GM23338 (cell line): ENCODE measurements at regions not wholly inside any gene's neighbourhood (a gene's known extent, or its start where the extent isn't known, plus 50 kb on each side); places are given as distances from the start of the nearest gene placed in this dataset.

Experiments used
- ATAC-seq: fragments of 200-7000 bp; cut with Tn5 transposase; 3 replicates; pipeline ENCODE4 v1.9.1; 2020
- DNase-seq: peaks from one replicate; pipeline ENCODE4 v3.0.0-alpha.2; 2015; ENCODE audit warnings: low spot score
- H2AFZ ChIP-seq: fragments of 200-600 bp; sonication (generic); 2 replicates; pipeline ENCODE4 v1.8.0; 2016; ENCODE audit warnings: antibody characterized with exemption, mild to moderate bottlenecking, moderate library complexity
- H3F3A ChIP-seq: fragments of 200-600 bp; sonication (generic); replicated peaks from 2 replicates; pipeline ENCODE4 v1.8.0; 2017; ENCODE audit warnings: antibody characterized with exemption, mixed run types, low read depth
- H3K27ac ChIP-seq: fragments of 200-600 bp; sonication (generic); 2 replicates; pipeline ENCODE4 v1.6.1; 2016; ENCODE audit warnings: low read depth
- H3K27me3 ChIP-seq: fragments of 200-600 bp; sonication (generic); 2 replicates; pipeline ENCODE4 v1.8.0; 2016; ENCODE audit warnings: mild to moderate bottlenecking, mixed run types, moderate library complexity; ENCODE audit not compliant: insufficient read depth
- H3K36me3 ChIP-seq: fragments of 200-600 bp; sonication (generic); 2 replicates; pipeline ENCODE4 v1.8.0; 2016; ENCODE audit warnings: mild to moderate bottlenecking; ENCODE audit not compliant: insufficient read depth
- H3K4me1 ChIP-seq: fragments of 200-600 bp; sonication (generic); 2 replicates; pipeline ENCODE4 v1.8.0; 2016; ENCODE audit warnings: mild to moderate bottlenecking, moderate library complexity; ENCODE audit not compliant: insufficient read depth
- H3K4me2 ChIP-seq: fragments of 200-600 bp; sonication (generic); 2 replicates; pipeline ENCODE4 v1.7.1; 2017; ENCODE audit warnings: mixed run types
- H3K4me3 ChIP-seq: fragments of 200-600 bp; sonication (generic); 2 replicates; pipeline ENCODE4 v1.6.1; 2016; ENCODE audit warnings: mixed run types
- H3K79me2 ChIP-seq: fragments of 200-600 bp; sonication (generic); replicated peaks from 2 replicates; pipeline ENCODE4 v1.8.0; 2017; ENCODE audit warnings: mild to moderate bottlenecking; ENCODE audit not compliant: insufficient read depth
- H3K9me2 ChIP-seq: fragments of 200-600 bp; sonication (generic); 2 replicates; pipeline ENCODE4 v1.8.0; 2017; ENCODE audit not compliant: insufficient read depth
- H4K20me1 ChIP-seq: fragments of 200-600 bp; sonication (generic); replicated peaks from 2 replicates; pipeline ENCODE4 v1.8.0; 2017; ENCODE audit warnings: mild to moderate bottlenecking; ENCODE audit not compliant: insufficient read depth
- H3K27ac Mint-ChIP-seq: 2 replicates; pipeline ENCODE4 v1.8.0; 2020; ENCODE audit warnings: inconsistent platforms, mild to moderate bottlenecking, moderate library complexity, mixed read lengths
- H3K27me3 Mint-ChIP-seq: 3 replicates; pipeline ENCODE4 v1.8.0; 2022; ENCODE audit warnings: low read depth, mild to moderate bottlenecking, moderate library complexity, mixed read lengths, inconsistent platforms; ENCODE audit not compliant: insufficient read depth, poor library complexity
- H3K36me3 Mint-ChIP-seq: 3 replicates; pipeline ENCODE4 v1.8.0; 2021; ENCODE audit warnings: low read depth, mild to moderate bottlenecking, inconsistent platforms, moderate library complexity, mixed read lengths
- H3K4me1 Mint-ChIP-seq: 3 replicates; pipeline ENCODE4 v1.8.0; 2020; ENCODE audit warnings: mild to moderate bottlenecking, inconsistent platforms, mixed read lengths
- H3K4me3 Mint-ChIP-seq: 3 replicates; pipeline ENCODE4 v1.8.0; 2021; ENCODE audit warnings: moderate library complexity, mild to moderate bottlenecking, inconsistent platforms, mixed read lengths
- H3K9me3 Mint-ChIP-seq: 3 replicates; pipeline ENCODE4 v1.8.0; 2020; ENCODE audit warnings: moderate library complexity, mild to moderate bottlenecking, inconsistent platforms, mixed read lengths
- CREB1 ChIP-seq: fragments of 250-450 bp; sonication (Bioruptor Pico); IDR thresholded peaks from 2 replicates; pipeline ENCODE4 v1.5.0; 2020; ENCODE audit warnings: low read depth, mild to moderate bottlenecking, moderate library complexity
- ETS1 ChIP-seq: IDR thresholded peaks from 2 replicates; pipeline ENCODE4 v1.6.1; 2016; ENCODE audit warnings: antibody characterized with exemption
- EZH2 ChIP-seq: fragments of 200-600 bp; sonication (generic); IDR thresholded peaks from one replicate; pipeline ENCODE4 v1.8.0; 2017; ENCODE audit warnings: antibody characterized with exemption, mild to moderate bottlenecking, low read depth; ENCODE audit not compliant: unreplicated experiment
- EZH2phosphoT487 ChIP-seq: fragments of 200-600 bp; sonication (generic); IDR thresholded peaks from one replicate; pipeline ENCODE4 v1.8.1; 2018; ENCODE audit warnings: antibody characterized with exemption; ENCODE audit not compliant: unreplicated experiment
- JUNB ChIP-seq: IDR thresholded peaks from one replicate; pipeline ENCODE4 v1.6.1; 2016; ENCODE audit warnings: antibody characterized with exemption; ENCODE audit not compliant: unreplicated experiment
- NANOG ChIP-seq: IDR thresholded peaks from 2 replicates; pipeline ENCODE4 v1.6.1; 2016; ENCODE audit warnings: antibody characterized with exemption, borderline replicate concordance
- POLR2AphosphoS5 ChIP-seq: IDR thresholded peaks from 2 replicates; pipeline ENCODE4 v1.6.1; 2016; ENCODE audit warnings: antibody characterized with exemption, low read depth
- REST ChIP-seq: IDR thresholded peaks from one replicate; pipeline ENCODE4 v1.6.1; 2018; ENCODE audit warnings: antibody characterized with exemption; ENCODE audit not compliant: unreplicated experiment
- STAT1 ChIP-seq: IDR thresholded peaks from one replicate; pipeline ENCODE4 v1.6.1; 2016; ENCODE audit warnings: antibody characterized with exemption; ENCODE audit not compliant: unreplicated experiment
- ZNF114 ChIP-seq: fragments of 250-450 bp; sonication (Bioruptor Pico); IDR thresholded peaks from 2 replicates; pipeline ENCODE4 v1.5.0; 2020; ENCODE audit warnings: mild to moderate bottlenecking, moderate library complexity
- ZNF331 ChIP-seq: fragments of 250-450 bp; sonication (Bioruptor Pico); IDR thresholded peaks from 2 replicates; pipeline ENCODE4 v1.5.0; 2020; ENCODE audit warnings: low read depth, mild to moderate bottlenecking, moderate library complexity
- ZNF462 ChIP-seq: fragments of 250-450 bp; sonication (Bioruptor Pico); IDR thresholded peaks from 2 replicates; pipeline ENCODE4 v1.5.0; 2020; ENCODE audit warnings: mild to moderate bottlenecking, moderate library complexity
- TF ChIP-seq, protein P1 (sequence below), 2 experiments: fragments of 200-600 bp in 1 of 2; sonication (generic) in 1 of 2; conservative IDR thresholded peaks; 2 replicates each; pipeline versions ENCODE4 v1.5.1 to v1.6.1; 2016 to 2017; ENCODE audit warnings: antibody characterized with exemption in 2 of 2, low read depth in 2 of 2, mild to moderate bottlenecking in 2 of 2, moderate library complexity in 1 of 2

DNA sequence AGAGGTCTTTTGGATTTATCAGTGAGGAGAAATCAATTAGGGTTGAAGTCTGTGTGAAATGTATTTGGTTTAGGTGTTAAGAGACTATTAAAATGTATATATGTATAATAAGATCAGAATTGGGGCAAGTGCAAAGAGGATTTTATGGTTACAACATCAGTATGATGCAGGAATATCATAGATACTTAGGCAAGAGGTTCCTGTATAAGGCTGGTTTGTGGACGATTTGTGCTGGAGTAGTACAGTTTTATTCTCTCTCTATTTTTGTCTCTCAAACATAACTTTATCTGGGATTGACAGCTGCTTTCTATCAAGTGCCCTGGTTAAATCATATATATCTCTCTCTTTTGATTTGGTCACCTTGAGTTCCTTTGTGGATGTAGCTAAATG lies 142.5 kb downstream of the CTH start:
- TF ChIP-seq, protein P1, sequence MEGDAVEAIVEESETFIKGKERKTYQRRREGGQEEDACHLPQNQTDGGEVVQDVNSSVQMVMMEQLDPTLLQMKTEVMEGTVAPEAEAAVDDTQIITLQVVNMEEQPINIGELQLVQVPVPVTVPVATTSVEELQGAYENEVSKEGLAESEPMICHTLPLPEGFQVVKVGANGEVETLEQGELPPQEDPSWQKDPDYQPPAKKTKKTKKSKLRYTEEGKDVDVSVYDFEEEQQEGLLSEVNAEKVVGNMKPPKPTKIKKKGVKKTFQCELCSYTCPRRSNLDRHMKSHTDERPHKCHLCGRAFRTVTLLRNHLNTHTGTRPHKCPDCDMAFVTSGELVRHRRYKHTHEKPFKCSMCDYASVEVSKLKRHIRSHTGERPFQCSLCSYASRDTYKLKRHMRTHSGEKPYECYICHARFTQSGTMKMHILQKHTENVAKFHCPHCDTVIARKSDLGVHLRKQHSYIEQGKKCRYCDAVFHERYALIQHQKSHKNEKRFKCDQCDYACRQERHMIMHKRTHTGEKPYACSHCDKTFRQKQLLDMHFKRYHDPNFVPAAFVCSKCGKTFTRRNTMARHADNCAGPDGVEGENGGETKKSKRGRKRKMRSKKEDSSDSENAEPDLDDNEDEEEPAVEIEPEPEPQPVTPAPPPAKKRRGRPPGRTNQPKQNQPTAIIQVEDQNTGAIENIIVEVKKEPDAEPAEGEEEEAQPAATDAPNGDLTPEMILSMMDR (conservative IDR thresholded peaks at IDR 0.05; ENCODE audit: low read depth in 2 of 2): no peak
- TF ChIP-seq EZH2phosphoT487 (no peak), ETS1 (no peak), CREB1 (CRISPR knock-in tag) (no peak), NANOG (no peak), EZH2 (no peak), REST (no peak), ZNF331 (CRISPR knock-in tag) (no peak), STAT1 (no peak), ZNF462 (no peak), ZNF114 (CRISPR knock-in tag) (no peak), JUNB (no peak), POLR2AphosphoS5 (no peak)
- H3K79me2 ChIP-seq: no peaks in the 10 kb centered on the region
- no peak overlapping the region for H2AFZ ChIP-seq
- peaks cover 19% of the 10 kb centered on the region for H3K4me1 ChIP-seq
- H3K36me3 Mint-ChIP-seq: no peaks in the 10 kb centered on the region; the same call in 2 of the 3 replicates
- no peaks in the 10 kb centered on the region for H3K36me3 ChIP-seq
- H3K9me3 Mint-ChIP-seq: no peaks in the 10 kb centered on the region
- no peaks in the 10 kb centered on the region for H3F3A ChIP-seq
- peaks cover 25% of the 10 kb centered on the region for H3K4me1 Mint-ChIP-seq
- peaks cover 1% of the 10 kb centered on the region for H3K27me3 Mint-ChIP-seq
- DNase-seq (no peak), ATAC-seq (no peak)
- H3K27ac Mint-ChIP-seq: no peak overlapping the region
- no peak overlapping the region for H3K4me2 ChIP-seq
- no peaks in the 10 kb centered on the region for H4K20me1 ChIP-seq
- H3K4me3 Mint-ChIP-seq: no peak overlapping the region
- H3K27me3 ChIP-seq: no peaks in the 10 kb centered on the region
- H3K9me2 ChIP-seq: no peaks in the 10 kb centered on the region; the same call in 1 of the 2 replicates
- no peak overlapping the region for H3K27ac ChIP-seq
- H3K4me3 ChIP-seq: no peak overlapping the region
